ENCODE measurements at regions not wholly inside any gene's neighbourhood (a gene's known extent, or its start where the extent isn't known, plus 50 kb on each side); places are given as distances from the start of the nearest gene placed in this dataset.

- no peaks in the 10 kb centered on the region for H3K27me3 ChIP-seq (ENCODE audit: control insufficient read depth in 4 of 4, insufficient read depth in 4 of 4, low read length in 3 of 4)
- H3K4me3 ChIP-seq (ENCODE audit: low read depth in 1 of 3, low read length in 3 of 3), result no peak overlapping the region
- TF ChIP-seq YY1 (IDR thresholded peaks at IDR 0.05), result no peak
- TF ChIP-seq FOXA1 (IDR thresholded peaks at IDR 0.05), result no peak
- no peak for TF ChIP-seq MAX (IDR thresholded peaks at IDR 0.05)
- no peak for TF ChIP-seq HNF4A (conservative IDR thresholded peaks at IDR 0.05)
- no peak for TF ChIP-seq REST (IDR thresholded peaks at IDR 0.05)
- TF ChIP-seq, protein P1, sequence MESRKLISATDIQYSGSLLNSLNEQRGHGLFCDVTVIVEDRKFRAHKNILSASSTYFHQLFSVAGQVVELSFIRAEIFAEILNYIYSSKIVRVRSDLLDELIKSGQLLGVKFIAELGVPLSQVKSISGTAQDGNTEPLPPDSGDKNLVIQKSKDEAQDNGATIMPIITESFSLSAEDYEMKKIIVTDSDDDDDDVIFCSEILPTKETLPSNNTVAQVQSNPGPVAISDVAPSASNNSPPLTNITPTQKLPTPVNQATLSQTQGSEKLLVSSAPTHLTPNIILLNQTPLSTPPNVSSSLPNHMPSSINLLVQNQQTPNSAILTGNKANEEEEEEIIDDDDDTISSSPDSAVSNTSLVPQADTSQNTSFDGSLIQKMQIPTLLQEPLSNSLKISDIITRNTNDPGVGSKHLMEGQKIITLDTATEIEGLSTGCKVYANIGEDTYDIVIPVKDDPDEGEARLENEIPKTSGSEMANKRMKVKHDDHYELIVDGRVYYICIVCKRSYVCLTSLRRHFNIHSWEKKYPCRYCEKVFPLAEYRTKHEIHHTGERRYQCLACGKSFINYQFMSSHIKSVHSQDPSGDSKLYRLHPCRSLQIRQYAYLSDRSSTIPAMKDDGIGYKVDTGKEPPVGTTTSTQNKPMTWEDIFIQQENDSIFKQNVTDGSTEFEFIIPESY (IDR thresholded peaks at IDR 0.05), result no peak
- TF ChIP-seq, protein P2, sequence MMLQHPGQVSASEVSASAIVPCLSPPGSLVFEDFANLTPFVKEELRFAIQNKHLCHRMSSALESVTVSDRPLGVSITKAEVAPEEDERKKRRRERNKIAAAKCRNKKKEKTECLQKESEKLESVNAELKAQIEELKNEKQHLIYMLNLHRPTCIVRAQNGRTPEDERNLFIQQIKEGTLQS (IDR thresholded peaks at IDR 0.05), result no peak
- TF ChIP-seq RAD21 (IDR thresholded peaks at IDR 0.05), result no peak
- no peak for TF ChIP-seq RXRA (IDR thresholded peaks at IDR 0.05)
- no peak for TF ChIP-seq FOXA2 (IDR thresholded peaks at IDR 0.05)
- TF ChIP-seq JUND (IDR thresholded peaks at IDR 0.05), result no peak
- no peak for TF ChIP-seq SP1 (IDR thresholded peaks at IDR 0.05)
- no peak for TF ChIP-seq TAF1 (conservative IDR thresholded peaks at IDR 0.05)
- TF ChIP-seq EGR1 (IDR thresholded peaks at IDR 0.05; ENCODE audit: low read depth in 2 of 2), result no peak
- TF ChIP-seq HNF4G (IDR thresholded peaks at IDR 0.05), result no peak
- no peak for TF ChIP-seq CTCF (IDR thresholded peaks at IDR 0.05; ENCODE audit: low read depth, low read length, missing input control)
- peaks cover 0 to 9% (median 4%) of the 10 kb centered on the region in 4 donors for H3K9me3 ChIP-seq (ENCODE audit: control insufficient read depth in 4 of 4, low read length in 3 of 4)
- H3K4me1 ChIP-seq (ENCODE audit: control insufficient read depth in 4 of 4, insufficient read depth in 4 of 4, low read length in 3 of 4), result no peaks in the 10 kb centered on the region
- no peak overlapping the region for H3K9ac ChIP-seq (ENCODE audit: low read depth in 1 of 2, low read length in 2 of 2)
- whole genome bisulfite sequencing, result 32% methylated on average over 1 of the region's 1 CpG
- H3K27ac ChIP-seq (ENCODE audit: low read depth in 1 of 2, low read length in 2 of 2), result no peak overlapping the region
- H3K36me3 ChIP-seq (ENCODE audit: control insufficient read depth in 4 of 4, insufficient read depth in 3 of 4, low read depth in 1 of 4, low read length in 3 of 4), result no peaks in the 10 kb centered on the region
- DNase-seq (ENCODE audit: low spot score), result no peak
Observed at GRCh38 chr4:44801384-44801783, 75.0 kb upstream of the GNPDA2 start.

DNA sequence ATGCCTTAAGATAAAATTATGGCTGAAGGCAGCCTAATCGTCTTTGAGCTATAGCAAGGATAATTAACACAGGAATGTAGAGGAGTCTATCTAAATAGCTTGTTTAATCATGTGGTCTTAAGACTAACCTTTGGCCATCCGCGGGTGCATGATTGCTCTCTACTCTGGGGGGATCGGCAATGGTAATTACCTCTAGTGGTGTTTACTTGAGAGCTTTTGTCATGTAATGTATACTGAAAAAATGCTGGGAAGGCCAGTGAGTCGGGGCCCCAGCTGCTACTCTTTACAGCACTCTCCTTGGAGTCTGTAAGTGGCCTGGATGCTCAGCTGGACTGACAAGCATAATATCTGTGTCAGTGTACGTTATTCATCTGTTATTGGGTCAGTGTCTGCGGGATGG is 65.5 kb upstream of the GNPDA2 start:
- 63% methylated on average over 7 of the region's 7 CpGs for WGBS
- Histone ChIP-seq H3K36me3 (ENCODE audit: control insufficient read depth in 4 of 4, insufficient read depth in 3 of 4, low read depth in 1 of 4, low read length in 3 of 4) (no peaks in the 10 kb centered on the region), H3K4me1 (ENCODE audit: control insufficient read depth in 4 of 4, insufficient read depth in 4 of 4, low read length in 3 of 4) (no peaks in the 10 kb centered on the region), H3K9me3 (ENCODE audit: control insufficient read depth in 4 of 4, low read length in 3 of 4) (peaks cover 0 to 5% (median 0%) of the 10 kb centered on the region in 4 donors), H3K27ac (ENCODE audit: low read depth in 1 of 2, low read length in 2 of 2) (no peak overlapping the region), H3K9ac (ENCODE audit: low read depth in 1 of 2, low read length in 2 of 2) (no peak overlapping the region), H3K4me3 (ENCODE audit: low read depth in 1 of 3, low read length in 3 of 3) (no peak overlapping the region), H3K27me3 (ENCODE audit: control insufficient read depth in 4 of 4, insufficient read depth in 4 of 4, low read length in 3 of 4) (no peaks in the 10 kb centered on the region)
- TF ChIP-seq MAX (IDR thresholded peaks at IDR 0.05), result no peak
- no peak for TF ChIP-seq TAF1 (conservative IDR thresholded peaks at IDR 0.05)
- DNase-seq (ENCODE audit: low spot score), result no peak

Data from liver (tissue), 8 donors.